ENCODE measurements at regions not wholly inside any gene's neighbourhood (a gene's known extent, or its start where the extent isn't known, plus 50 kb on each side); places are given as distances from the start of the nearest gene placed in this dataset.

DNA sequence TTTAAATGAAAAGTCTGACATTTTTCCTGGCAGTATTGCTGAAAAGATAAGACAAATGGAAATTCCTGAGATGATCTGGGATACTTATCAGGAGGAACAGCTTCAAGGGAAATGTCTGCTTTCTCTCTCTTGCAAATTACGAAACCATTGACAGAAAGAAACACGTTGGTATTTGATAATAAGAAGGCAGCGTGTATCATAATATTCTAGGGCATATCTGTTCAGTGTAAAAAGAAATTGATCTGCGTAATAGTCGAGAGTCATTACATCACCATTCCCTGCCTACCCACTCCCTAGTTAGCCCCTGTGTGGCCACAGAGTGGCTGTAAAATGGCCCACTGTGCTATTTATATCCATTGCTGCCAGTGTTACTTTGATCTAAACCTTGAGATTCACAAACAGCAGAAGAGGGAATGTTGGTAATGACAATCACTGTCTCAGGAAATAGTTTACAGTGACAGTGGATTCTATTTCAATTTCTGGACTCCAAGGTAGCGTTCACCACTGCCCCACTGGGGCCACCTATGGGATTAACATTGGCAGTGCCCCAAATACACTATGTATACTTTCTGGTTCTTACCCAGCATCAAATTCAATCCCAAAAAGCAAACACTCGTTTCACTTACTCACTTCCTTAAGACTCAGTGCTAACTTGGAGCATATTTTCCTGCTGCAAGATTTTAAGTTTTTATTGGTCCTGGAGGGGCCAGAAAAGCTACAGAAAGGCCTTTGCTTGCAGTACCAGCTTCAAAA, 133.4 kb upstream of the GAS1 start:
- H4K8ac ChIP-seq (ENCODE audit: low read depth, low read length): no peak overlapping the region
- no peak overlapping the region for H3K27ac ChIP-seq (replicated peaks; ENCODE audit: low read length)
- H2BK12ac ChIP-seq (ENCODE audit: low read length): no peak overlapping the region
- H3K4me1 ChIP-seq (ENCODE audit: control insufficient read depth in 2 of 2, insufficient read depth in 1 of 2, low read depth in 1 of 2, low read length in 2 of 2): no peaks in the 10 kb centered on the region
- no peak overlapping the region for H3K18ac ChIP-seq (ENCODE audit: low read length)
- no peak overlapping the region for H3K4ac ChIP-seq (ENCODE audit: low read length)
- no peak overlapping the region for H3K14ac ChIP-seq (ENCODE audit: low read length)
- H3K9ac ChIP-seq (ENCODE audit: low read depth, low read length, poor library complexity): no peak overlapping the region
- H3K79me1 ChIP-seq (ENCODE audit: low read depth, low read length): no peaks in the 10 kb centered on the region
- no peak overlapping the region for H3K23ac ChIP-seq (ENCODE audit: low read depth, low read length, poor library complexity)
- no peak overlapping the region for H2AFZ ChIP-seq (ENCODE audit: low read length)
- H3K9me3 ChIP-seq (replicated peaks in 1 of 2; ENCODE audit: control insufficient read depth in 2 of 2, insufficient read depth in 1 of 2, low read depth in 1 of 2, low read length in 2 of 2): no peaks in the 10 kb centered on the region
- H2AK5ac ChIP-seq (ENCODE audit: low read depth, low read length): no peak overlapping the region
- H3K27me3 ChIP-seq (ENCODE audit: control insufficient read depth in 3 of 3, insufficient read depth in 3 of 3, low read depth in 1 of 3, low read length in 3 of 3): no peaks in the 10 kb centered on the region
- H2BK5ac ChIP-seq (ENCODE audit: low read length): no peak overlapping the region
- H3K36me3 ChIP-seq (replicated peaks in 1 of 2; ENCODE audit: control insufficient read depth in 2 of 2, insufficient read depth in 2 of 2, low read length in 2 of 2): no peaks in the 10 kb centered on the region
- no CpG with 5 or more reads among the region's 7 CpGs for WGBS, 2 donors (ENCODE audit: extremely low coverage in 2 of 2, insufficient read length in 2 of 2, insufficient replicate concordance in 1 of 2)
- H4K91ac ChIP-seq (ENCODE audit: low read depth, low read length, poor library complexity): no peak overlapping the region
- no peak overlapping the region for H3K4me2 ChIP-seq (ENCODE audit: insufficient read depth, low read length, poor library complexity, severe bottlenecking)
- H2BK120ac ChIP-seq (ENCODE audit: low read depth, low read length): no peak overlapping the region
- no peak overlapping the region for H3K4me3 ChIP-seq (ENCODE audit: low read length in 2 of 2)
- H2BK15ac ChIP-seq (ENCODE audit: low read length): no peak overlapping the region
- DNase-seq (ENCODE audit: low spot score): no peak

DNA sequence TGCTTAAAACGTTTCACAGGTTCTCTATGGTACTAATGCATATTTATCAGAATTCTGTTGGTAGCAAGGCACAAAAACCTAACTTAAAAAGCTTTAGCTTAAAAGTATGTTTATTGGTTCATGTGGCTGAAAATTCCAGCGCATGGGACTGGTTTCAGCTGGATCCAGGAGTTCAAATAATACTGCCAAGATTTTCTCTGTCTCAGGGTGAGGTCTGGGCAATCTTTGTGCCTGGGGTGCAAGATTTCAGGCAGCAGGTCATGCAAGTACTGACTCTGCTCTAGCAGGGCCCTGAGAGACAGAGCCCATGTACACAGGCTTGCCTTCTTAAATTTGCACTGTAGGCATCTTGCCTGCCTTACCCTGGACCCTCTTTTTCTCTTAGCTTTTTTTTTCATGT, 134.2 kb upstream of the GAS1 start:
- Histone ChIP-seq H3K4ac (ENCODE audit: low read length) (no peak overlapping the region), H3K27ac (replicated peaks; ENCODE audit: low read length) (no peak overlapping the region), H2BK5ac (ENCODE audit: low read length) (no peak overlapping the region), H3K23ac (ENCODE audit: low read depth, low read length, poor library complexity) (no peak overlapping the region), H3K18ac (ENCODE audit: low read length) (no peak overlapping the region), H3K9me3 (replicated peaks in 1 of 2; ENCODE audit: control insufficient read depth in 2 of 2, insufficient read depth in 1 of 2, low read depth in 1 of 2, low read length in 2 of 2) (no peaks in the 10 kb centered on the region), H3K27me3 (ENCODE audit: control insufficient read depth in 3 of 3, insufficient read depth in 3 of 3, low read depth in 1 of 3, low read length in 3 of 3) (no peaks in the 10 kb centered on the region), H2AK5ac (ENCODE audit: low read depth, low read length) (no peak overlapping the region), H3K36me3 (replicated peaks in 1 of 2; ENCODE audit: control insufficient read depth in 2 of 2, insufficient read depth in 2 of 2, low read length in 2 of 2) (no peaks in the 10 kb centered on the region), H4K8ac (ENCODE audit: low read depth, low read length) (no peak overlapping the region), H2BK15ac (ENCODE audit: low read length) (no peak overlapping the region), H3K14ac (ENCODE audit: low read length) (no peak overlapping the region), H2BK120ac (ENCODE audit: low read depth, low read length) (no peak overlapping the region), H3K4me3 (ENCODE audit: low read length in 2 of 2) (no peak overlapping the region), H3K79me1 (ENCODE audit: low read depth, low read length) (no peaks in the 10 kb centered on the region), H3K9ac (ENCODE audit: low read depth, low read length, poor library complexity) (no peak overlapping the region), H3K4me1 (ENCODE audit: control insufficient read depth in 2 of 2, insufficient read depth in 1 of 2, low read depth in 1 of 2, low read length in 2 of 2) (no peaks in the 10 kb centered on the region), H2AFZ (ENCODE audit: low read length) (no peak overlapping the region), H4K91ac (ENCODE audit: low read depth, low read length, poor library complexity) (no peak overlapping the region), H3K4me2 (ENCODE audit: insufficient read depth, low read length, poor library complexity, severe bottlenecking) (no peak overlapping the region), H2BK12ac (ENCODE audit: low read length) (no peak overlapping the region)
- WGBS, 2 donors (ENCODE audit: extremely low coverage in 2 of 2, insufficient read length in 2 of 2, insufficient replicate concordance in 1 of 2): no CpG with 5 or more reads among the region's 2 CpGs
- DNase-seq (ENCODE audit: low spot score): no peak

GRCh38 chr9:87083986-87084385, 136.7 kb upstream of the GAS1 start:
- no peak overlapping the region for H4K91ac ChIP-seq (ENCODE audit: low read depth, low read length, poor library complexity)
- H3K27me3 ChIP-seq (ENCODE audit: control insufficient read depth in 3 of 3, insufficient read depth in 3 of 3, low read depth in 1 of 3, low read length in 3 of 3): no peaks in the 10 kb centered on the region
- H2AK5ac ChIP-seq (ENCODE audit: low read depth, low read length): no peak overlapping the region
- no peak overlapping the region for H3K14ac ChIP-seq (ENCODE audit: low read length)
- H3K9me3 ChIP-seq (replicated peaks in 1 of 2; ENCODE audit: control insufficient read depth in 2 of 2, insufficient read depth in 1 of 2, low read depth in 1 of 2, low read length in 2 of 2): no peaks in the 10 kb centered on the region
- peak overlapping the region in 1 of 2 donors; percentile 4 for H3K4me3 ChIP-seq (ENCODE audit: low read length in 2 of 2)
- H3K23ac ChIP-seq (ENCODE audit: low read depth, low read length, poor library complexity): no peak overlapping the region
- no peak overlapping the region for H3K4ac ChIP-seq (ENCODE audit: low read length)
- H3K9ac ChIP-seq (ENCODE audit: low read depth, low read length, poor library complexity): no peak overlapping the region
- no peaks in the 10 kb centered on the region for H3K4me1 ChIP-seq (ENCODE audit: control insufficient read depth in 2 of 2, insufficient read depth in 1 of 2, low read depth in 1 of 2, low read length in 2 of 2)
- no peak overlapping the region for H2BK15ac ChIP-seq (ENCODE audit: low read length)
- H3K79me1 ChIP-seq (ENCODE audit: low read depth, low read length): no peaks in the 10 kb centered on the region
- no peak overlapping the region for H2BK12ac ChIP-seq (ENCODE audit: low read length)
- H2AFZ ChIP-seq (ENCODE audit: low read length): no peak overlapping the region
- no peak overlapping the region for H4K8ac ChIP-seq (ENCODE audit: low read depth, low read length)
- no peak overlapping the region for H3K27ac ChIP-seq (replicated peaks; ENCODE audit: low read length)
- H3K18ac ChIP-seq (ENCODE audit: low read length): peak overlapping the region; percentile 32
- no peak overlapping the region for H2BK120ac ChIP-seq (ENCODE audit: low read depth, low read length)
- H3K36me3 ChIP-seq (replicated peaks in 1 of 2; ENCODE audit: control insufficient read depth in 2 of 2, insufficient read depth in 2 of 2, low read length in 2 of 2): no peaks in the 10 kb centered on the region
- H2BK5ac ChIP-seq (ENCODE audit: low read length): no peak overlapping the region
- no CpG with 5 or more reads among the region's 13 CpGs for WGBS, 2 donors (ENCODE audit: extremely low coverage in 2 of 2, insufficient read length in 2 of 2, insufficient replicate concordance in 1 of 2)
- DNase-seq (ENCODE audit: low spot score): no peak
- H3K4me2 ChIP-seq (ENCODE audit: insufficient read depth, low read length, poor library complexity, severe bottlenecking): no peak overlapping the region

GRCh38 chr9:87084407-87084806, 137.1 kb upstream of the GAS1 start:
- no peak overlapping the region for H3K4me2 ChIP-seq (ENCODE audit: insufficient read depth, low read length, poor library complexity, severe bottlenecking)
- no peak overlapping the region for H2BK5ac ChIP-seq (ENCODE audit: low read length)
- no peaks in the 10 kb centered on the region for H3K79me1 ChIP-seq (ENCODE audit: low read depth, low read length)
- no peak for DNase-seq (ENCODE audit: low spot score)
- no peaks in the 10 kb centered on the region for H3K4me1 ChIP-seq (ENCODE audit: control insufficient read depth in 2 of 2, insufficient read depth in 1 of 2, low read depth in 1 of 2, low read length in 2 of 2)
- H3K14ac ChIP-seq (ENCODE audit: low read length): peak overlapping the region; percentile 50
- no CpG with 5 or more reads among the region's 12 CpGs for WGBS, 2 donors (ENCODE audit: extremely low coverage in 2 of 2, insufficient read length in 2 of 2, insufficient replicate concordance in 1 of 2)
- H3K27ac ChIP-seq (replicated peaks; ENCODE audit: low read length): no peak overlapping the region
- no peak overlapping the region for H2BK12ac ChIP-seq (ENCODE audit: low read length)
- H3K9ac ChIP-seq (ENCODE audit: low read depth, low read length, poor library complexity): peak overlapping the region; percentile 65
- peak overlapping the region; percentile 56 for H3K23ac ChIP-seq (ENCODE audit: low read depth, low read length, poor library complexity)
- no peak overlapping the region for H2AFZ ChIP-seq (ENCODE audit: low read length)
- H2BK15ac ChIP-seq (ENCODE audit: low read length): no peak overlapping the region
- no peak overlapping the region for H2BK120ac ChIP-seq (ENCODE audit: low read depth, low read length)
- no peak overlapping the region for H4K8ac ChIP-seq (ENCODE audit: low read depth, low read length)
- H3K4ac ChIP-seq (ENCODE audit: low read length): no peak overlapping the region
- H3K36me3 ChIP-seq (replicated peaks in 1 of 2; ENCODE audit: control insufficient read depth in 2 of 2, insufficient read depth in 2 of 2, low read length in 2 of 2): no peaks in the 10 kb centered on the region
- H3K9me3 ChIP-seq (replicated peaks in 1 of 2; ENCODE audit: control insufficient read depth in 2 of 2, insufficient read depth in 1 of 2, low read depth in 1 of 2, low read length in 2 of 2): no peaks in the 10 kb centered on the region
- H2AK5ac ChIP-seq (ENCODE audit: low read depth, low read length): no peak overlapping the region
- H3K4me3 ChIP-seq (ENCODE audit: low read length in 2 of 2): peak overlapping the region in 1 of 2 donors; percentile 4
- peaks cover 0 to under 1% (median 0%) of the 10 kb centered on the region in 3 experiments for H3K27me3 ChIP-seq (ENCODE audit: control insufficient read depth in 3 of 3, insufficient read depth in 3 of 3, low read depth in 1 of 3, low read length in 3 of 3)
- no peak overlapping the region for H4K91ac ChIP-seq (ENCODE audit: low read depth, low read length, poor library complexity)
- peak overlapping the region; percentile 39 for H3K18ac ChIP-seq (ENCODE audit: low read length)

Data from neuronal stem cell (in vitro differentiated cells).